Erythroblast (primary cell): ENCODE measurements at regions not wholly inside any gene's neighbourhood (a gene's known extent, or its start where the extent isn't known, plus 50 kb on each side); places are given as distances from the start of the nearest gene placed in this dataset.
"Not testable (repeated sequence)": the region's sequence is repeated elsewhere in the genome, so short reads cannot be mapped to it uniquely, and the experiment has no call there.

Experiments
- GATA1 ChIP-seq: IDR thresholded peaks from 2 replicates; pipeline ENCODE4 v1.6.1; 2011; ENCODE audit warnings: low read depth, mild to moderate bottlenecking, control low read depth, low read length, moderate library complexity
- POLR2A ChIP-seq: IDR thresholded peaks from 2 replicates; pipeline ENCODE4 v1.6.1; 2011; ENCODE audit warnings: mild to moderate bottlenecking, low read length

- TF ChIP-seq POLR2A, GATA1: not testable (repeated sequence)
Measured at GRCh38 chr9:94403571-94403970, 75.1 kb upstream of the NUTM2F start.
